Activated CD4-positive, alpha-beta T cell treated with anti-CD3 and anti-CD28 coated beads for 48 hours (primary cell): ENCODE measurements at regions not wholly inside any gene's neighbourhood (a gene's known extent, or its start where the extent isn't known, plus 50 kb on each side); places are given as distances from the start of the nearest gene placed in this dataset.
A peak's percentile ranks its signal among the peaks of the same experiment; 100 is the strongest.

ENCODE experiments used
- DNase-seq: peaks from one replicate; pipeline ENCODE4 v3.0.0-alpha.2; 2020

- DNase-seq, result no peak
Measured at GRCh38 chr6:25041485-25042035, 105.8 kb upstream of the RIPOR2 start.

GRCh38 chr6:25042036-25042521, 106.3 kb upstream of the RIPOR2 start:
- peak; percentile 54 for DNase-seq

- DNase-seq, result peak; percentile 35
Measured at GRCh38 chr6:25042536-25042935, 106.8 kb upstream of the RIPOR2 start.

GRCh38 chr6:25042984-25043725, 107.4 kb upstream of the RIPOR2 start:
- no peak for DNase-seq

- DNase-seq, result no peak
Measured at GRCh38 chr6:25043892-25044291, 108.1 kb upstream of the RIPOR2 start.

- no peak for DNase-seq
Measured at GRCh38 chr6:25046942-25047341, 111.2 kb upstream of the RIPOR2 start.

- DNase-seq, result peak; percentile 67
Measured at GRCh38 chr6:25050356-25050755, 114.6 kb upstream of the RIPOR2 start.

GRCh38 chr6:25051083-25051482, 115.3 kb upstream of the RIPOR2 start:
- DNase-seq, result no peak

- DNase-seq, result no peak
Measured at GRCh38 chr6:25052181-25052580, 116.4 kb upstream of the RIPOR2 start.

- DNase-seq, result no peak
Measured at GRCh38 chr6:25053875-25054371, 118.2 kb upstream of the RIPOR2 start.

GRCh38 chr6:25054469-25054868, 118.7 kb upstream of the RIPOR2 start:
- DNase-seq, result no peak

GRCh38 chr6:25056130-25056529, 120.4 kb upstream of the RIPOR2 start:
- peak; percentile 43 for DNase-seq

- DNase-seq, result no peak
Measured at GRCh38 chr6:25057111-25057905, 121.5 kb upstream of the RIPOR2 start.

GRCh38 chr6:25058441-25058840, 122.7 kb upstream of the RIPOR2 start:
- no peak for DNase-seq

GRCh38 chr6:25058941-25059340, 123.2 kb upstream of the RIPOR2 start:
- no peak for DNase-seq

GRCh38 chr6:25060522-25060921, 124.8 kb upstream of the RIPOR2 start:
- no peak for DNase-seq

- DNase-seq, result no peak
Measured at GRCh38 chr6:25061289-25061936, 125.7 kb upstream of the RIPOR2 start.

- DNase-seq, result no peak
Measured at GRCh38 chr6:25062070-25062811, 126.5 kb upstream of the RIPOR2 start.

- DNase-seq, result no peak
Measured at GRCh38 chr6:25064006-25064405, 128.2 kb upstream of the RIPOR2 start.

GRCh38 chr6:25065666-25066065, 129.9 kb upstream of the RIPOR2 start:
- DNase-seq, result no peak

- no peak for DNase-seq
Measured at GRCh38 chr6:25066593-25066992, 130.8 kb upstream of the RIPOR2 start.

- DNase-seq, result no peak
Measured at GRCh38 chr6:25068866-25069265, 133.1 kb upstream of the RIPOR2 start.
